ENCODE measurements at regions not wholly inside any gene's neighbourhood (a gene's known extent, or its start where the extent isn't known, plus 50 kb on each side); places are given as distances from the start of the nearest gene placed in this dataset.

GRCh38 chr11:133657054-133657453, 124.8 kb upstream of the OPCML start:
- no peaks in the 10 kb centered on the region for H3K36me3 Mint-ChIP-seq
- H3K27ac Mint-ChIP-seq, result no peak overlapping the region
- intact Hi-C loops (cut with micrococcal nuclease), result no loop called here
- H3K9me3 ChIP-seq (ENCODE audit: control insufficient read depth in 1 of 2, low read length in 2 of 2), result no peaks in the 10 kb centered on the region
- H3K27me3 ChIP-seq (ENCODE audit: insufficient read depth, low read length), result no peaks in the 10 kb centered on the region
- DNase-seq, result no peak
- H3K9me3 Mint-ChIP-seq, result peaks cover 0 to 10% (median 4%) of the 10 kb centered on the region in 8 donors
- no peak overlapping the region for H3K4me3 Mint-ChIP-seq
- POLR2A ChIA-PET (ENCODE audit: partially characterized antibody), result no interaction called here
- H3K27ac ChIP-seq (ENCODE audit: low read depth, low read length), result no peak overlapping the region
- CTCF ChIA-PET (ENCODE audit: partially characterized antibody), result no interaction called here
- no peaks in the 10 kb centered on the region for H3K36me3 ChIP-seq (ENCODE audit: insufficient read depth, low read length)
- H3K4me1 ChIP-seq (ENCODE audit: insufficient read depth, low read length), result no peaks in the 10 kb centered on the region
- no peak overlapping the region for H3K4me3 ChIP-seq (ENCODE audit: low read length in 2 of 2)
- H3K27me3 Mint-ChIP-seq, result peaks cover 1 to 3% of the 10 kb centered on the region in 2 donors
- H3K4me1 Mint-ChIP-seq, result no peaks in the 10 kb centered on the region

- H3K4me3 ChIP-seq (ENCODE audit: low read length in 2 of 2), result no peak overlapping the region
- H3K36me3 Mint-ChIP-seq, result no peaks in the 10 kb centered on the region
- peaks cover 0 to 11% (median 4%) of the 10 kb centered on the region in 8 donors for H3K9me3 Mint-ChIP-seq
- H3K27me3 Mint-ChIP-seq, result peaks cover 1 to 3% of the 10 kb centered on the region in 2 donors
- POLR2A ChIA-PET (ENCODE audit: partially characterized antibody), result no interaction called here
- H3K27me3 ChIP-seq (ENCODE audit: insufficient read depth, low read length), result no peaks in the 10 kb centered on the region
- H3K4me1 ChIP-seq (ENCODE audit: insufficient read depth, low read length), result no peaks in the 10 kb centered on the region
- no peak overlapping the region for H3K27ac Mint-ChIP-seq
- no peak overlapping the region for H3K27ac ChIP-seq (ENCODE audit: low read depth, low read length)
- intact Hi-C loops (cut with micrococcal nuclease), result no loop called here
- no peaks in the 10 kb centered on the region for H3K4me1 Mint-ChIP-seq
- no peaks in the 10 kb centered on the region for H3K36me3 ChIP-seq (ENCODE audit: insufficient read depth, low read length)
- DNase-seq, result no peak
- CTCF ChIA-PET (ENCODE audit: partially characterized antibody), result no interaction called here
- H3K4me3 Mint-ChIP-seq, result no peak overlapping the region
- H3K9me3 ChIP-seq (ENCODE audit: control insufficient read depth in 1 of 2, low read length in 2 of 2), result no peaks in the 10 kb centered on the region
Observed at GRCh38 chr11:133656082-133656635, 123.9 kb upstream of the OPCML start.

GRCh38 chr11:133654630-133655212, 122.4 kb upstream of the OPCML start:
- H3K4me1 Mint-ChIP-seq, result no peaks in the 10 kb centered on the region
- DNase-seq, result no peak
- no peak overlapping the region for H3K4me3 Mint-ChIP-seq
- no peak overlapping the region for H3K27ac Mint-ChIP-seq
- Histone ChIP-seq H3K4me3 (ENCODE audit: low read length in 2 of 2) (no peak overlapping the region), H3K9me3 (ENCODE audit: control insufficient read depth in 1 of 2, low read length in 2 of 2) (no peaks in the 10 kb centered on the region), H3K4me1 (ENCODE audit: insufficient read depth, low read length) (no peaks in the 10 kb centered on the region), H3K36me3 (ENCODE audit: insufficient read depth, low read length) (no peaks in the 10 kb centered on the region), H3K27me3 (ENCODE audit: insufficient read depth, low read length) (no peaks in the 10 kb centered on the region), H3K27ac (ENCODE audit: low read depth, low read length) (no peak overlapping the region)
- no peaks in the 10 kb centered on the region for H3K36me3 Mint-ChIP-seq
- H3K9me3 Mint-ChIP-seq, result peaks cover 0 to 11% (median 5%) of the 10 kb centered on the region in 8 donors
- ChIA-PET CTCF (ENCODE audit: partially characterized antibody) (no interaction called here), POLR2A (ENCODE audit: partially characterized antibody) (no interaction called here)
- intact Hi-C loops (cut with micrococcal nuclease), result no loop called here
- H3K27me3 Mint-ChIP-seq, result peaks cover 1 to 3% of the 10 kb centered on the region in 2 donors

GRCh38 chr11:133653336-133653735, 121.0 kb upstream of the OPCML start:
- H3K9me3 ChIP-seq (ENCODE audit: control insufficient read depth in 1 of 2, low read length in 2 of 2), result no peaks in the 10 kb centered on the region
- DNase-seq, result no peak
- H3K36me3 ChIP-seq (ENCODE audit: insufficient read depth, low read length), result no peaks in the 10 kb centered on the region
- ChIA-PET POLR2A (ENCODE audit: partially characterized antibody) (no interaction called here), CTCF (ENCODE audit: partially characterized antibody) (no interaction called here)
- H3K36me3 Mint-ChIP-seq, result no peaks in the 10 kb centered on the region
- H3K27me3 Mint-ChIP-seq, result peaks cover 1 to 3% of the 10 kb centered on the region in 2 donors
- peaks cover 0 to 11% (median 5%) of the 10 kb centered on the region in 8 donors for H3K9me3 Mint-ChIP-seq
- H3K27ac ChIP-seq (ENCODE audit: low read depth, low read length), result no peak overlapping the region
- H3K4me1 ChIP-seq (ENCODE audit: insufficient read depth, low read length), result no peaks in the 10 kb centered on the region
- no peaks in the 10 kb centered on the region for H3K4me1 Mint-ChIP-seq
- H3K4me3 ChIP-seq (ENCODE audit: low read length in 2 of 2), result no peak overlapping the region
- no peak overlapping the region for H3K4me3 Mint-ChIP-seq
- no peaks in the 10 kb centered on the region for H3K27me3 ChIP-seq (ENCODE audit: insufficient read depth, low read length)
- no peak overlapping the region for H3K27ac Mint-ChIP-seq
- intact Hi-C loops (cut with micrococcal nuclease), result no loop called here

- Mint-ChIP-seq H3K27me3 (peaks cover 0 to 3% of the 10 kb centered on the region in 2 donors), H3K36me3 (no peaks in the 10 kb centered on the region), H3K9me3 (peaks cover 0 to 9% (median 2%) of the 10 kb centered on the region in 8 donors), H3K4me1 (no peaks in the 10 kb centered on the region), H3K27ac (no peak overlapping the region), H3K4me3 (no peak overlapping the region)
- DNase-seq, result no peak
- POLR2A ChIA-PET (ENCODE audit: partially characterized antibody), result no interaction called here
- CTCF ChIA-PET (ENCODE audit: partially characterized antibody), result no interaction called here
- Histone ChIP-seq H3K4me3 (ENCODE audit: low read length in 2 of 2) (no peak overlapping the region), H3K36me3 (ENCODE audit: insufficient read depth, low read length) (no peaks in the 10 kb centered on the region), H3K27me3 (ENCODE audit: insufficient read depth, low read length) (no peaks in the 10 kb centered on the region), H3K9me3 (ENCODE audit: control insufficient read depth in 1 of 2, low read length in 2 of 2) (no peaks in the 10 kb centered on the region), H3K4me1 (ENCODE audit: insufficient read depth, low read length) (no peaks in the 10 kb centered on the region), H3K27ac (ENCODE audit: low read depth, low read length) (no peak overlapping the region)
- intact Hi-C loops (cut with micrococcal nuclease), result no loop called here
Observed at GRCh38 chr11:133650082-133650481, 117.8 kb upstream of the OPCML start.

- ChIA-PET CTCF (ENCODE audit: partially characterized antibody) (no interaction called here), POLR2A (ENCODE audit: partially characterized antibody) (no interaction called here)
- Histone ChIP-seq H3K27me3 (ENCODE audit: insufficient read depth, low read length) (no peaks in the 10 kb centered on the region), H3K36me3 (ENCODE audit: insufficient read depth, low read length) (no peaks in the 10 kb centered on the region), H3K27ac (ENCODE audit: low read depth, low read length) (no peak overlapping the region), H3K4me1 (ENCODE audit: insufficient read depth, low read length) (no peaks in the 10 kb centered on the region), H3K4me3 (ENCODE audit: low read length in 2 of 2) (no peak overlapping the region), H3K9me3 (ENCODE audit: control insufficient read depth in 1 of 2, low read length in 2 of 2) (no peaks in the 10 kb centered on the region)
- intact Hi-C loops (cut with micrococcal nuclease), result no loop called here
- Mint-ChIP-seq H3K27me3 (peaks cover 0 to 3% of the 10 kb centered on the region in 2 donors), H3K4me3 (no peak overlapping the region), H3K36me3 (no peaks in the 10 kb centered on the region), H3K4me1 (no peaks in the 10 kb centered on the region), H3K27ac (no peak overlapping the region), H3K9me3 (peaks cover 0 to 9% (median 2%) of the 10 kb centered on the region in 8 donors)
- DNase-seq, result no peak
Observed at GRCh38 chr11:133649040-133649439, 116.7 kb upstream of the OPCML start.

GRCh38 chr11:133639408-133639807, 107.1 kb upstream of the OPCML start:
- ChIA-PET CTCF (ENCODE audit: partially characterized antibody) (no interaction called here), POLR2A (ENCODE audit: partially characterized antibody) (no interaction called here)
- no peak overlapping the region for H3K4me3 Mint-ChIP-seq
- H3K27ac Mint-ChIP-seq, result no peak overlapping the region
- no peaks in the 10 kb centered on the region for H3K4me1 Mint-ChIP-seq
- no peaks in the 10 kb centered on the region for H3K36me3 ChIP-seq (ENCODE audit: insufficient read depth, low read length)
- DNase-seq, result no peak
- H3K27ac ChIP-seq (ENCODE audit: low read depth, low read length), result no peak overlapping the region
- no peaks in the 10 kb centered on the region for H3K36me3 Mint-ChIP-seq
- H3K9me3 ChIP-seq (ENCODE audit: control insufficient read depth in 1 of 2, low read length in 2 of 2), result no peaks in the 10 kb centered on the region
- peaks cover 0 to 8% (median 0%) of the 10 kb centered on the region in 8 donors for H3K9me3 Mint-ChIP-seq
- H3K4me1 ChIP-seq (ENCODE audit: insufficient read depth, low read length), result no peaks in the 10 kb centered on the region
- intact Hi-C loops (cut with micrococcal nuclease), result no loop called here
- H3K27me3 Mint-ChIP-seq, result peaks cover 4 to 6% of the 10 kb centered on the region in 2 donors
- no peaks in the 10 kb centered on the region for H3K27me3 ChIP-seq (ENCODE audit: insufficient read depth, low read length)
- no peak overlapping the region for H3K4me3 ChIP-seq (ENCODE audit: low read length in 2 of 2)

All from CD4-positive, alpha-beta memory T cell (primary cell).